ENCODE measurements at regions not wholly inside any gene's neighbourhood (a gene's known extent, or its start where the extent isn't known, plus 50 kb on each side); places are given as distances from the start of the nearest gene placed in this dataset.

DNA sequence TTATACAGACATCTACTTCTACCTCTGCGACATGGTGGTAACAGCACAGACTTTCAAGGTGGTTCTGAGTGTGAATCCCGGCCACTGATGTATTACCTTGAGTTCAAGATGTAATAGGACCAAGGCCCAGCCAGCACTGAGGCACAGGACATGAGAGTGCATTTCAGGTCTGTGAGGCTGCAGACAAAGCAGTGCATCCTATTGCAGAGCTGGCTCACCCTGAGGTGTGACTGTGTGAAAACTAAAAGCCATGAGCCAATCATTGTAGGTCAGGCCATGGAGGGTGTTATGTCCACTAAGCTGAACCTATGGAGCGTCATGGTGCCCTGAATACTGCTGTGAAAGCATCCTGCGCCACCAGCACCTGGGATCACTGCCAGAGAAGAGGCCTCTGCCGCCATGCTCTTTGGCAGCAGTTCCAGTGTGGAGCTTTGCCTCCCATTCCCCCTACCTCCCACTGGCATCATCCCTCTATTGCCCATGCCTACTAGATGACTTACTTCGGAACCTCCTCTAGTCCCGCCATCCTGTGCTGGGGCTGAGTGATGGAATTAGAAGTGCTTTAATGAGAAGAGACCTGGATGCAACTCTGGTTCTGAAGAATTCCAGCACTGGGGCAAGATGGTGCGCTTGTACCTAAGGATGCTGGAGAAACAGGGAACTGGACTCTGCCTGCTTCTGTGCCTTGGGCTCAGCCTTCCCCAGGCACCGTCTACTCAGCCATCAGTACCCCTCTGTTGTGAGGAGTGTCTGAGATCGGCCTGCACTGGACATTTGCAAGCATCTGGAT is 112.0 kb upstream of the RMDN2 start:
- TF ChIP-seq POLR2A (IDR thresholded peaks at IDR 0.05), result no peak
- TF ChIP-seq, protein P1, sequence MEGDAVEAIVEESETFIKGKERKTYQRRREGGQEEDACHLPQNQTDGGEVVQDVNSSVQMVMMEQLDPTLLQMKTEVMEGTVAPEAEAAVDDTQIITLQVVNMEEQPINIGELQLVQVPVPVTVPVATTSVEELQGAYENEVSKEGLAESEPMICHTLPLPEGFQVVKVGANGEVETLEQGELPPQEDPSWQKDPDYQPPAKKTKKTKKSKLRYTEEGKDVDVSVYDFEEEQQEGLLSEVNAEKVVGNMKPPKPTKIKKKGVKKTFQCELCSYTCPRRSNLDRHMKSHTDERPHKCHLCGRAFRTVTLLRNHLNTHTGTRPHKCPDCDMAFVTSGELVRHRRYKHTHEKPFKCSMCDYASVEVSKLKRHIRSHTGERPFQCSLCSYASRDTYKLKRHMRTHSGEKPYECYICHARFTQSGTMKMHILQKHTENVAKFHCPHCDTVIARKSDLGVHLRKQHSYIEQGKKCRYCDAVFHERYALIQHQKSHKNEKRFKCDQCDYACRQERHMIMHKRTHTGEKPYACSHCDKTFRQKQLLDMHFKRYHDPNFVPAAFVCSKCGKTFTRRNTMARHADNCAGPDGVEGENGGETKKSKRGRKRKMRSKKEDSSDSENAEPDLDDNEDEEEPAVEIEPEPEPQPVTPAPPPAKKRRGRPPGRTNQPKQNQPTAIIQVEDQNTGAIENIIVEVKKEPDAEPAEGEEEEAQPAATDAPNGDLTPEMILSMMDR (IDR thresholded peaks at IDR 0.05), result no peak
